Gastrocnemius medialis (tissue), 4 donors: ENCODE measurements at regions not wholly inside any gene's neighbourhood (a gene's known extent, or its start where the extent isn't known, plus 50 kb on each side); places are given as distances from the start of the nearest gene placed in this dataset.

Experiments
- POLR2A ChIP-seq, 2 donors: fragments of 450-650 bp; IDR thresholded peaks; one replicate each; pipeline ENCODE4 v1.6.1; 2017; ENCODE audit warnings: antibody characterized with exemption in 2 of 2, mild to moderate bottlenecking in 2 of 2, moderate library complexity in 2 of 2
- TF ChIP-seq, protein P1 (sequence below), 5 experiments: fragments of 450-650 bp in 3 of 5; fragments of 200-600 bp in 2 of 5; sonication (generic) in 2 of 5; IDR thresholded peaks in 4 of 5; conservative IDR thresholded peaks in 1 of 5; 1 replicate in 4 of 5; 2 replicates in 1 of 5; pipeline ENCODE4 v1.5.1; 2016 to 2019; ENCODE audit warnings: antibody characterized with exemption in 5 of 5, mild to moderate bottlenecking in 3 of 5, moderate library complexity in 3 of 5

DNA sequence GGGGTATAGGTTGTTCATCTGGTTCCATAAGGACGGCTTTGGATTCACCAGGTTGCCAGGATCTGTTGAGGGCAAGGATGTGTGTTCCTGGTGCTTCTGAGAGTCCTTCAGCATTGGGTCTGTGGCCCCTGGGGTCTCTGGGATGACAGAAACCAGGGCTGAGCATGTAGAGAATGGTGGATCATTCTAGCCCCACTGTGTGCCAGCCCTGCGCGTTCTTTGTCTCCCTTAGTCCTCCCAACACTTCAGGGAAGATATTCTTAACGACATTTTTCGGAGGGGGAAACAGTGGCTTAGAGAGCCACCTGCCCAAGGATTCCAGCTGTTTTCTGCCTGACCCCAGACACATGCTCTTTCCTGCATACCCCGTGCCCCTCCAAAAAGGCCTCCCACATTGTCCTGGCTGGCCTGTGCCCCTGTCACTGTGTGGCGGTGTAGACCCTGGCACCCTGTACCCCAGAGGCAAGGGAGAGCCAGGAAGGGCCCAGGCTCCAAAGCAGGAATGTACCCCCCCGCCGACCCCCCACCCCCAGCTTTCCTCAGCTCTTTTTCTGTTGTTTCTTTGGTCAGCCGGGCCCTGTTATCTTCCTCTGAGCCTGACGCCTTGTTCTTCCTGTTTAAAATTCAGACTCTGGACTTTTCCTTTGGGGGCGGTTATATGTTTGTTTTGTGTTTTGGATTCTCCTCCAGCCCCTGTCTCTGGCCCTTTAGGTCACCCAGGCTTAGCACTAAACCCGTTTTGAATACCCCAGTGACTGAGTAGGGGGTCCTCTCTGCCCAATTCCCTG is 57.8 kb upstream of the SMAD6 start:
- TF ChIP-seq, protein P1, sequence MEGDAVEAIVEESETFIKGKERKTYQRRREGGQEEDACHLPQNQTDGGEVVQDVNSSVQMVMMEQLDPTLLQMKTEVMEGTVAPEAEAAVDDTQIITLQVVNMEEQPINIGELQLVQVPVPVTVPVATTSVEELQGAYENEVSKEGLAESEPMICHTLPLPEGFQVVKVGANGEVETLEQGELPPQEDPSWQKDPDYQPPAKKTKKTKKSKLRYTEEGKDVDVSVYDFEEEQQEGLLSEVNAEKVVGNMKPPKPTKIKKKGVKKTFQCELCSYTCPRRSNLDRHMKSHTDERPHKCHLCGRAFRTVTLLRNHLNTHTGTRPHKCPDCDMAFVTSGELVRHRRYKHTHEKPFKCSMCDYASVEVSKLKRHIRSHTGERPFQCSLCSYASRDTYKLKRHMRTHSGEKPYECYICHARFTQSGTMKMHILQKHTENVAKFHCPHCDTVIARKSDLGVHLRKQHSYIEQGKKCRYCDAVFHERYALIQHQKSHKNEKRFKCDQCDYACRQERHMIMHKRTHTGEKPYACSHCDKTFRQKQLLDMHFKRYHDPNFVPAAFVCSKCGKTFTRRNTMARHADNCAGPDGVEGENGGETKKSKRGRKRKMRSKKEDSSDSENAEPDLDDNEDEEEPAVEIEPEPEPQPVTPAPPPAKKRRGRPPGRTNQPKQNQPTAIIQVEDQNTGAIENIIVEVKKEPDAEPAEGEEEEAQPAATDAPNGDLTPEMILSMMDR (IDR thresholded peaks at IDR 0.05 in 4 of 5, conservative IDR thresholded peaks at IDR 0.05 in 1 of 5), result no peak
- TF ChIP-seq POLR2A (IDR thresholded peaks at IDR 0.05), result no peak
